ENCODE measurements at regions not wholly inside any gene's neighbourhood (a gene's known extent, or its start where the extent isn't known, plus 50 kb on each side); places are given as distances from the start of the nearest gene placed in this dataset.
"Not testable (repeated sequence)": the region's sequence is repeated elsewhere in the genome, so short reads cannot be mapped to it uniquely, and the experiment has no call there.

DNA sequence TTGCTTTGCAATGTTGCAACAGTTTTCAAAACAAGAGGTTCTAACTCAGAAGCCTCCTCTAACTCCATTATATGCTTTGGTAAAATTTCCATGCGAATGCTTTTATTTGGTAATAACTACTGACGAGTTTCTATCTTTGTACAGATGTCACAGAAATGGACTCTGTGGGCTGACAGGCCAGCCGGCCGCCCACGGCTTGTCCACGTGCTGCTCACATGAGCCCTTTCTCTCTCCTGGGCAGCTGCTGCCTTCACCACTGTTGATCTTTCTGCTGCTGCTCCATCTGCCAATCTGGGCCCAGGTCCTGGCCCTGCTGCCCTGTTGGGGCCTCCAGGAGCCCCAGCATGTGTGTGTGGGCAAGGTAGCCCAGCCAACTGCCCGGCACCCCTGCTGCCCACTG lies 168.2 kb upstream of the TMEM132C start:
- TF ChIP-seq, protein P1, sequence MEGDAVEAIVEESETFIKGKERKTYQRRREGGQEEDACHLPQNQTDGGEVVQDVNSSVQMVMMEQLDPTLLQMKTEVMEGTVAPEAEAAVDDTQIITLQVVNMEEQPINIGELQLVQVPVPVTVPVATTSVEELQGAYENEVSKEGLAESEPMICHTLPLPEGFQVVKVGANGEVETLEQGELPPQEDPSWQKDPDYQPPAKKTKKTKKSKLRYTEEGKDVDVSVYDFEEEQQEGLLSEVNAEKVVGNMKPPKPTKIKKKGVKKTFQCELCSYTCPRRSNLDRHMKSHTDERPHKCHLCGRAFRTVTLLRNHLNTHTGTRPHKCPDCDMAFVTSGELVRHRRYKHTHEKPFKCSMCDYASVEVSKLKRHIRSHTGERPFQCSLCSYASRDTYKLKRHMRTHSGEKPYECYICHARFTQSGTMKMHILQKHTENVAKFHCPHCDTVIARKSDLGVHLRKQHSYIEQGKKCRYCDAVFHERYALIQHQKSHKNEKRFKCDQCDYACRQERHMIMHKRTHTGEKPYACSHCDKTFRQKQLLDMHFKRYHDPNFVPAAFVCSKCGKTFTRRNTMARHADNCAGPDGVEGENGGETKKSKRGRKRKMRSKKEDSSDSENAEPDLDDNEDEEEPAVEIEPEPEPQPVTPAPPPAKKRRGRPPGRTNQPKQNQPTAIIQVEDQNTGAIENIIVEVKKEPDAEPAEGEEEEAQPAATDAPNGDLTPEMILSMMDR (IDR thresholded peaks at IDR 0.05; ENCODE audit: borderline replicate concordance, insufficient read depth, low read depth, low read length): no peak
- H3K4me3 ChIP-seq (ENCODE audit: low read depth, low read length): no peak overlapping the region

GRCh38 chr12:128103152-128103551 lies 163.8 kb upstream of the TMEM132C start:
- TF ChIP-seq, protein P1 (IDR thresholded peaks at IDR 0.05; ENCODE audit: borderline replicate concordance, insufficient read depth, low read depth, low read length): no peak
- no peak overlapping the region for H3K4me3 ChIP-seq (ENCODE audit: low read depth, low read length)

DNA sequence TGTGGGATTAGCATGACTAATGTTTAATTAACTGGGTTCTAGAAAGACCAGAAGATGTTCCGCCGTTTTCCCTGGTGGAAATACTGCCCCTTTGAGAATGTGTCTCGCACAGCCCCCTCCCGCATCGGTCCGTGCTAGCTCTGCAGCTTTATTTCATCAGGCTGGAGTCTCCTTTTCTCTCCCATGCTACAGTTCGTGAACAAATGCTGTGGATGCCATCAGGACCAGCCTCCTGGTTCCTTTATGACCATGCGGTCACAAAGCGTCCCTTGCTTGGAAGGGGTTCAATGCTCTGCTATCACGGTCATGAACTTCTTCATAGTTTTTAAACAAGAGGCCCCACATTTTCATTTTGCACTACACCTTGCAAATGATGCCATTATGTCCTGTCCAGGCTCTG lies 157.7 kb upstream of the TMEM132C start:
- no peak overlapping the region for H3K4me3 ChIP-seq (ENCODE audit: low read depth, low read length)
- TF ChIP-seq, protein P1 (IDR thresholded peaks at IDR 0.05; ENCODE audit: borderline replicate concordance, insufficient read depth, low read depth, low read length): no peak

DNA sequence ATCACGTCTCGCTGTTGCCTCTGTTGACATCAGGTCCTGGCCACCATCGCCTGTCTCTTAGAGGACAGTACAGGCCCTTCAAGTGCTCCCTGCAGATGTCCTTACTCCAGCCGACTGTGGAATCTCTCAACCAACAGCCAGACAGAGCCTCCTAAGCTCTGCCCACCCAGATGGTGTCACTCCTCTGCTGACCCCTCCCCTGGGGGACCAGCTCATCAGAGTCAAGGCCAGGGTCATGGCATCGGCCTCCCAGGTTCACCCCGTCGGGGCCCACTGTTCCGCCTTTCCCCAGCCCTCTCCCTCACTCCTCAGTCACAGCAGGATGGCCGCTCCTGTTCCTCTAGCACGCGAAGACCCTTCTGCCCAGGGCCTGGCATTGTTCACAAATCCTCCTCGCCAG lies 157.3 kb upstream of the TMEM132C start:
- TF ChIP-seq, protein P1 (IDR thresholded peaks at IDR 0.05; ENCODE audit: borderline replicate concordance, insufficient read depth, low read depth, low read length): no peak

DNA sequence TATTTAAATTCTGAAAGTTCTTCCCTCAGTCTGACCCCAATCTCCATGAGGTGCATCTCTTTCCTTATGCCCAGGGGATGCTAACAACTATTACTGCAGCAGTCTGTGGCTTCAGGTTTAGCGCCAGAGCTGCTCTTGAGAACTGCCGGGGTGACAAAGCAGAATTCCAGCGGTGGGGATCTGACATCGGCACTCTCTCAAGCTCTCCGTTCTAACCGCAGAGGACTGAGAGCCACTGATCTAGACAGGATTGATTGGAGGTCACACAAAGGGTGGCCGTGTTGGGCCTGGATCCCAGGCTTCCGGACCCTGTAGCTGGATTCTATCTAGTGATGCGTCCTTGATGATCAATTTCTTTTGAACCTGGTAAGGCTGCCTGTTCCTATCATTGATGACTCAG lies 155.6 kb upstream of the TMEM132C start:
- no peak overlapping the region for H3K4me3 ChIP-seq (ENCODE audit: low read depth, low read length)
- TF ChIP-seq, protein P1 (IDR thresholded peaks at IDR 0.05; ENCODE audit: borderline replicate concordance, insufficient read depth, low read depth, low read length): no peak

More for the DNA sequence above, 157.3 kb upstream of the TMEM132C start:
- H3K4me3 ChIP-seq (ENCODE audit: low read depth, low read length): no peak overlapping the region

GRCh38 chr12:128111951-128112350 lies 155.0 kb upstream of the TMEM132C start:
- H3K4me3 ChIP-seq (ENCODE audit: low read depth, low read length): no peak overlapping the region
- TF ChIP-seq, protein P1 (IDR thresholded peaks at IDR 0.05; ENCODE audit: borderline replicate concordance, insufficient read depth, low read depth, low read length): no peak

GRCh38 chr12:128113250-128113649 lies 153.7 kb upstream of the TMEM132C start:
- H3K4me3 ChIP-seq (ENCODE audit: low read depth, low read length): not testable (repeated sequence)

GRCh38 chr12:128114485-128114884 lies 152.5 kb upstream of the TMEM132C start:
- TF ChIP-seq, protein P1 (IDR thresholded peaks at IDR 0.05; ENCODE audit: borderline replicate concordance, insufficient read depth, low read depth, low read length): no peak
- no peak overlapping the region for H3K4me3 ChIP-seq (ENCODE audit: low read depth, low read length)

Data from GM12875 (cell line).